Parathyroid adenoma (tissue), 2 donors: ENCODE measurements at regions not wholly inside any gene's neighbourhood (a gene's known extent, or its start where the extent isn't known, plus 50 kb on each side); places are given as distances from the start of the nearest gene placed in this dataset.

Experiments
- H2AFZ ChIP-seq: fragments of 300-600 bp; sonication (generic); one replicate; pipeline ENCODE4 v1.7.0; 2017; ENCODE audit warnings: antibody characterized with exemption, mild to moderate bottlenecking
- H3K27ac ChIP-seq: fragments of 300-600 bp; sonication (generic); one replicate; pipeline ENCODE4 v1.7.0; 2017
- H3K27me3 ChIP-seq: fragments of 300-600 bp; sonication (generic); one replicate; pipeline ENCODE4 v1.7.0; 2017; ENCODE audit warnings: low read length; ENCODE audit not compliant: control insufficient read depth, insufficient read depth
- H3K36me3 ChIP-seq: fragments of 300-600 bp; sonication (generic); one replicate; pipeline ENCODE4 v1.7.0; 2017; ENCODE audit warnings: low read length; ENCODE audit not compliant: control insufficient read depth, insufficient read depth
- H3K4me1 ChIP-seq: fragments of 300-600 bp; sonication (generic); one replicate; pipeline ENCODE4 v1.7.0; 2017; ENCODE audit warnings: control low read depth
- H3K4me2 ChIP-seq: fragments of 300-600 bp; sonication (generic); one replicate; pipeline ENCODE4 v1.7.0; 2017; ENCODE audit warnings: low read length
- H3K4me3 ChIP-seq: fragments of 300-600 bp; sonication (generic); one replicate; pipeline ENCODE4 v1.7.0; 2017; ENCODE audit warnings: low read depth, low read length
- H3K79me2 ChIP-seq: fragments of 300-600 bp; sonication (generic); one replicate; pipeline ENCODE4 v1.7.0; 2017; ENCODE audit warnings: control low read depth
- H3K9ac ChIP-seq: fragments of 300-600 bp; sonication (generic); one replicate; pipeline ENCODE4 v1.7.0; 2017; ENCODE audit warnings: mild to moderate bottlenecking
- H3K9me3 ChIP-seq: fragments of 300-600 bp; sonication (generic); one replicate; pipeline ENCODE4 v1.7.0; 2017; ENCODE audit warnings: low read length; ENCODE audit not compliant: control insufficient read depth
- TF ChIP-seq, protein P1 (sequence below): fragments of 300-600 bp; sonication (generic); IDR thresholded peaks from one replicate; pipeline ENCODE4 v1.7.0; 2017; ENCODE audit warnings: antibody characterized with exemption, mild to moderate bottlenecking
- donor health status: primary hyperparathyroidism.

DNA sequence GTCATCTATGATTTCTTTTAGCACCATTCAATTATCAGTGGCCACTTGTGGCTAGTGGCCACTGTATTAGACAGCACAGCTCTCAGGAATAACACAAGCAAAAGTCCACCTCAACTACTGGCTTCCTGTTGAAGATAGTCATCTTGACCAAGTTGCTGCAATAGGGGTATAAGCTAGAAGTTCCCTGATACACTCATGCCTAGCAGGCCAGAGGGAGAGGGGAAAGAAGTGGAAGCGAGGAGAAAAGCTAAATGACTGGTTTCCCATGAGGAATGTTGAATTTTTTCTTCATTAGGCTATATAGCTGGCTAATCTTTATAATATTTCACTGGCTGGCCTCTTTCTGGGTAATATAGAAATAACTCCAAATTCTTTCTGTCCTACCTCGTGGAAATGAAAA, 327.5 kb upstream of the MEOX2 start:
- H3K4me3 ChIP-seq, result no peak overlapping the region
- H3K9ac ChIP-seq, result no peak overlapping the region
- no peaks in the 10 kb centered on the region for H3K79me2 ChIP-seq
- no peaks in the 10 kb centered on the region for H3K9me3 ChIP-seq
- no peaks in the 10 kb centered on the region for H3K36me3 ChIP-seq
- H3K27me3 ChIP-seq, result no peaks in the 10 kb centered on the region
- TF ChIP-seq, protein P1, sequence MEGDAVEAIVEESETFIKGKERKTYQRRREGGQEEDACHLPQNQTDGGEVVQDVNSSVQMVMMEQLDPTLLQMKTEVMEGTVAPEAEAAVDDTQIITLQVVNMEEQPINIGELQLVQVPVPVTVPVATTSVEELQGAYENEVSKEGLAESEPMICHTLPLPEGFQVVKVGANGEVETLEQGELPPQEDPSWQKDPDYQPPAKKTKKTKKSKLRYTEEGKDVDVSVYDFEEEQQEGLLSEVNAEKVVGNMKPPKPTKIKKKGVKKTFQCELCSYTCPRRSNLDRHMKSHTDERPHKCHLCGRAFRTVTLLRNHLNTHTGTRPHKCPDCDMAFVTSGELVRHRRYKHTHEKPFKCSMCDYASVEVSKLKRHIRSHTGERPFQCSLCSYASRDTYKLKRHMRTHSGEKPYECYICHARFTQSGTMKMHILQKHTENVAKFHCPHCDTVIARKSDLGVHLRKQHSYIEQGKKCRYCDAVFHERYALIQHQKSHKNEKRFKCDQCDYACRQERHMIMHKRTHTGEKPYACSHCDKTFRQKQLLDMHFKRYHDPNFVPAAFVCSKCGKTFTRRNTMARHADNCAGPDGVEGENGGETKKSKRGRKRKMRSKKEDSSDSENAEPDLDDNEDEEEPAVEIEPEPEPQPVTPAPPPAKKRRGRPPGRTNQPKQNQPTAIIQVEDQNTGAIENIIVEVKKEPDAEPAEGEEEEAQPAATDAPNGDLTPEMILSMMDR, result no peak
- H3K4me1 ChIP-seq, result no peaks in the 10 kb centered on the region
- H2AFZ ChIP-seq, result no peak overlapping the region
- no peak overlapping the region for H3K4me2 ChIP-seq
- no peak overlapping the region for H3K27ac ChIP-seq

DNA sequence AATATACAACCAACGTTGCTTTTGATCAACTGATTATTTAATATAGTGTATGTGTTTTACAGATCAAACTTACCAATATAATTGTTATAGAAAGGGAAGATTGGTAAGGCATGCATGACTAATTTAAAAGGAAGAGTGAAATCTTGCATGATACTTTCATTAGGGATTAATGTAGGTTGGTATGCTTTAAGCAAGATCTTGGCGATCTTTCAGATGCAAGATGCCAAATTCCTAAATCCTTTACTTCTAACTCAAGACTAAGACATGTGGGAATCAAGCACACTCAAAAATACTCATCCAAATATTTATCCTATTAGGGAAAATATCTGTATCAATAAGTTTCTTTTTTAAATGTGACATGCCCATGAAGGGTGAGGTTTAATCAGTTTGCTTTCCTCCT, 321.4 kb upstream of the MEOX2 start:
- no peaks in the 10 kb centered on the region for H3K4me1 ChIP-seq
- no peak overlapping the region for H3K9ac ChIP-seq
- no peak overlapping the region for H3K4me2 ChIP-seq
- H3K36me3 ChIP-seq, result no peaks in the 10 kb centered on the region
- no peaks in the 10 kb centered on the region for H3K27me3 ChIP-seq
- no peaks in the 10 kb centered on the region for H3K9me3 ChIP-seq
- no peak overlapping the region for H2AFZ ChIP-seq
- H3K79me2 ChIP-seq, result no peaks in the 10 kb centered on the region
- no peak overlapping the region for H3K27ac ChIP-seq
- TF ChIP-seq, protein P1, result no peak
- H3K4me3 ChIP-seq, result no peak overlapping the region

DNA sequence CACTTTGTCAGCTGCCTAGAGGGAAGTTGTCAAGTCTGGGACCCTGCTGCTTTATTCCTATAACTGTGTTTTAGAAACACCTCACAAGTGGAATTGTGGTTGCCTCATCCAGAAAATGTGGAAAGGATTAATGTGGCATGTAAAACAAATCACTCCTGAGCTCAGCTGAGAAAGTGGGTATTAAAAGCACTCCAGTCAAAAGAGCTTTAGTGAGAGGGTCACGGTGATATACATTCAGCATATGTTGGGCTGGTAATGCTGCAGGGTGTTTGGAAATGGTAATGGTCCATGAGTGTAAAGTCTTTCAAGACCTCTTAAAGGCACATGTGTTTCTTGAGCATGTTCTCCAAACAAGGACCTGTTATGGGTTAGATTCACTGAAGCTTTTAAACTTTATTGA, 318.2 kb upstream of the MEOX2 start:
- Histone ChIP-seq H3K4me1 (no peaks in the 10 kb centered on the region), H3K27ac (no peak overlapping the region), H3K9ac (no peak overlapping the region), H3K4me3 (no peak overlapping the region), H3K36me3 (no peaks in the 10 kb centered on the region), H3K79me2 (no peaks in the 10 kb centered on the region), H3K4me2 (no peak overlapping the region), H3K9me3 (no peaks in the 10 kb centered on the region), H3K27me3 (no peaks in the 10 kb centered on the region), H2AFZ (no peak overlapping the region)
- TF ChIP-seq, protein P1, result no peak

DNA sequence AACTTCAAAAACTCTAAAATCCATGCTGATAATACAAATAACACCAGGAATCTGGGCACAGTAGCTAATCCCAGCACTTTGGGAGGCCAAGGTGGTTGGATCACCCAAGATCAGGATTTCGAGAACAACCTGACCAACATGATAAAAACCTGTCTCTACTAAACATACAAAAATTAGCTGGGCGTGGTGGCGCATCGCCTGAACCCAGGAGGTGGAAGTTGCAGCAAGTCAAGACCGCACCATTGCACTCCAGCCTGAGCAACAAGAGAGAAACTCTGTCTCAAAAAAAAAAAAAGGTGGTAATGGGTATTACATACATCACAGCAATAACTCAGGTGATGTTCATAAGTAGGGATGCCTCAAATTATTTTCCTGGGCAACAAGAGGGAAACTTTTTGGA, 315.0 kb upstream of the MEOX2 start:
- Histone ChIP-seq H3K9ac (no peak overlapping the region), H3K79me2 (no peaks in the 10 kb centered on the region), H3K36me3 (no peaks in the 10 kb centered on the region), H3K4me1 (no peaks in the 10 kb centered on the region), H2AFZ (no peak overlapping the region), H3K27me3 (no peaks in the 10 kb centered on the region), H3K9me3 (no peaks in the 10 kb centered on the region), H3K27ac (no peak overlapping the region), H3K4me2 (no peak overlapping the region), H3K4me3 (no peak overlapping the region)
- TF ChIP-seq, protein P1, result no peak

DNA sequence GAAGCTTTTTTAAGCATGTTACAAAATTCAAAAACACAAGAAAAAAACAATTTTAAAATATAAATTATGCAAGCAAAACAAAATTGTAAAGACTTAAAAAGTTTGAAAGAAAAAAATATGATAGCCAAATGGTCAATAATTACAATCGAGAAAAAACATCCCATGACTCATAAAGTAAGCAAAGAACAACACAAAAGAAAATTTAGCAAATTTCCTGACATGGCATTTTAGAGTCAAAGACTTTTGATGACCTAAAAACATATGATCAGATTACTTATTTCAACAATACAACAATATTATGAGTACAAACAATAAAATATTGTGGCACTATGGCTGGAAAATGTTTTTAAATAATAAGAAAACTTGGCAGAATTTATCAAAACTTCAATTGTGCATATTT, 312.1 kb upstream of the MEOX2 start:
- Histone ChIP-seq H3K9me3 (no peaks in the 10 kb centered on the region), H3K79me2 (no peaks in the 10 kb centered on the region), H3K4me1 (no peaks in the 10 kb centered on the region), H3K9ac (no peak overlapping the region), H3K4me3 (no peak overlapping the region), H3K27me3 (no peaks in the 10 kb centered on the region), H3K36me3 (no peaks in the 10 kb centered on the region), H3K4me2 (no peak overlapping the region), H2AFZ (no peak overlapping the region), H3K27ac (no peak overlapping the region)
- TF ChIP-seq, protein P1, result no peak
